ENCODE measurements at regions not wholly inside any gene's neighbourhood (a gene's known extent, or its start where the extent isn't known, plus 50 kb on each side); places are given as distances from the start of the nearest gene placed in this dataset.

DNA sequence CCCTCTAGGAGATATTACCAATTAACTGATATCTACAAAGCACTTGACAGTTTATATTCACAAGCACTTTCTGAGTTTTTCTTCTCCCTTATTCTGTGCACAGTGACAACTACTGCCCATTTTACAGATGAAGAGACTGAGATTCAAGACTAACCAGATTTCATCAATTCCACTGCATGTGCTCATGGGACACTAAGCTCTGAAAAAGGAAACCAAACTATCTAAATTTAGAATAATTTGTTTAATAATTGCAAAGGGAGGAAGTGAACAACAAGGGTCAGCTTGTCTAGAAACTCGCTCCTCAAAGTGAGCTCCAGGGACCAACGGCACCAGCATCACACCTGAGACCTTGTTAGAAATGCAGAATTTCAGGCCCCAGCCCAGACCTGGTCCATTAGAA lies 50.8 kb upstream of the MYLIP start:
- DNase-seq = no peak

DNA sequence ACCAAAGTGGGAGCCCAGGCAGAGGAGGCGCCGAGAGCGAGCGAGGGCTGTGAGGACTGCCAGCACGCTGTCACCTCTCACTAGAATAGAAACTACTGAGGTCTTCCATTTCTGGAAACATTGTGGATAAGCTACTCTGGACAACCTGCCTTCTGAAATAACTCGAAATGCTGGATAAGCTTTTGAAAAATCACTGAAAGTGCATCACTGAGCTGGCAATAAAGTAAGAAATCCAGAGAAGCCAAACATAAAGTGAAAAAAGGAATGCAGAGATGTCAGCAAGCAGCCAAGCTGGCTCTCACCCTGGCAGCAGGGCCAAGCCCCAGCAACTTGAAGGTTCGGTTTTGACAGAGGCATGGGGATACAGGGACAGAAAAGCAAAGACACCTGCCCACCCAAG lies 59.2 kb upstream of the MYLIP start:
- no peak for DNase-seq

DNA sequence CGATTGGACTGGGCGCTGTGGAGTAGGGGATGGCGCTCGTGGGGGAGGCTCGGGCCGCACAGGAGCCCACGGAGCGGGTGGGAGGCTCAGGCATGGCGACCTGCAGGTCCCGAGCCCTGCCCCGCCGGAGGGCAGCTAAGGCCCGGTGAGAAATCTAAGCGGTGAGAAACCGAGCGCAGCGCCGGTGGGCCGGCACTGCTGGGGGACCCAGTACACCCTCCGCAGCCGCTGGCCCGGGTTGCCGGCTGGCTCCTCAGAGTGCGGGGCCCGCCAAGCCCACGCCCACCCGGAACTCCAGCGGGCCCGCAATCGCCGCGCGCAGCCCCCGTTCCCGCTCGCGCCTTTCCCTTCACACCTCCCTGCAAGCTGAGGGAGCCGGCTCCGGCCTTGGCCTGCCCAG lies 59.7 kb upstream of the MYLIP start:
- DNase-seq = no peak

DNA sequence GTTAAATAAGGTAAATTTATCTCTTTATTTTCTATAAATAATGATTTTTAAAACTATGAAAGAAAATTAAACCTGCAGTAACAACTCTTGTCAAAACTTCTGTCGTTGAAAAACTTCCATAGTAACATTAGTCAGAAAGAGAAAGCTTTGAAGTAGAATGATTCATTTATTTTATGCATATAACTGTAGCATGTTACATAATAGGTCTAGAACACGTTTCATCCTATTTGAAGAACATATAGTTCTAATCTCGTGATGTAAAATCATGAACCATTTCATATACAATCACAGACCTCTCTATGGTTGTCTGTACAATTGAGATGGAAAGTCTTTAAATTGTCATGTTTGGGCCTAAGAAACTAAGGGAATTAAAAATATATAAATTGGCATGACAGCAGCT lies 61.3 kb upstream of the MYLIP start:
- no peak for DNase-seq

DNA sequence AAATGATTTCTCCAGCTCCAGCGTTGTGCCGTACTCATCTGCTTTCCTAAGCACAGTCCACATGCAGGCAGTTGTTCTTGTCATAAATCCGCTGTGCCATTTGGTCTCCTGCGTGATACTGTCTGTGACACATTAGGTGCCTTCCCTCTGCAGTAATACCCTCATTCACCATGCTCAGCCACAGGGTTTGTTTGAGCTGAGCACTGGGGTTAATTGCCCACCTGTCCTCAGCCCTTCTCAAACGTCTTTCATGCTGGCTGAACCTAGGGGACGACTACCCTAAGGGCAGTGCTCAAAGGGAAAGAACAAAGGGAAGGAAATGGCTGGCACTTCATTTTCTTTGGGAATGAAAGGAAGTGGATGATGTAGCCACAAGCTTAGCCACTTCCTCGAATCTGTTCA lies 64.2 kb upstream of the MYLIP start:
- DNase-seq = no peak

DNA sequence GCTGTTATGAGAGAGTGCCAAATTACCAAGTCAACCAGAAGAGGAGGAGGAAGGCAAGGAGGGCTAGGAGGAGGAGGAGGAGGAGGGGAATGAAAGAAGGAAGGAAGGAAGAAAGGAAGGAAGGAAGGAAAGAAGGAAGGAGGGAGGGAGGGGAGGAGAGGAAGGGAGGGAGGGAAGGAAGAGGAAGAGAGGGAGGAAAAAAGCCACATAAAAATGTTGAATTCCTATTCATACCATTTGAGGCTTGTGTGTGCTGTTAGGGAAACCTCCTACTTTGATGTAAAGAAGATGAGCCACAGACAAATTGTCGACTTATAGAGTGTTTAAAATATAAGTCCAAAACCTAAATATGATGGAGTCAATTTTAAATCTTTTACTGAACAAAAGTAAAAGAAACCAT lies 65.3 kb upstream of the MYLIP start:
- DNase-seq = no peak

DNA sequence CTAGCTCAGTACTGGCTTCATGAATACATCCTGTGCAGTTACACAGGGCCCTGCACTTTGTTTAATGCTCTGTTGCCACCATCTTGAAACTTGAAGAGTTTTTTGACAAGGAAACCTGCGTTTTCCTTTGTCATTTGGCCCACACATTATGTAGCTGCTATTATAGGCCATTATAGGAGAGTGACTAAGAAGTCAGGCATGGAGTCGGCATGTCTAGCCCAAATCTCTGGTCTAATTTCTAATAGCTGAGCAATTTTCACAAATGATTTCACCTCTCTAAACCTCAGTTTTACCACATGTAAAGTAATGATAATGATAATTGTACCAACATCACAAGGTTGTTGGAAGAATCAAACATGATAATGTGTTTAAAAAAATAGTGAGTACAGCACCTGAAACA lies 67.1 kb upstream of the MYLIP start:
- DNase-seq = no peak

DNA sequence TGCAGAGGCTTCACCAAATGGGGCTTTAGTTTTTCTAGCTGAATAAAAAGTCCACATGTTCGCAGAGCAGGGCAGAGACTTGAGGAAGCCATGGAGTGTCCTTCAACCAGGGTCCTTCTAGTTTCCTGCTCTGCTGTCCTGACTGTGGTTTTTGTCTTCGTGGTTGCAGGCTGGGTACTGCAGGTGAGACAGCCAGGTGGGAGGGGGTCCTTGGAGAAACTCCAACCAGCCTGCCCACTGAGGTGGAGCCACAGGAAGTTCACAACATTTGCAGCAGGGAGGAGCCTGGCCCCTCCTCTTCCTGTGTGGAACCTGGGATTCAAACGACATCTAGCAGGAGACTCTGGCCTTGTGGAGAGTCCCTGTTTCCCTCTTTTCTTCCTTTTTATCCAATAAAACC lies 68.8 kb upstream of the MYLIP start:
- no peak for DNase-seq

DNA sequence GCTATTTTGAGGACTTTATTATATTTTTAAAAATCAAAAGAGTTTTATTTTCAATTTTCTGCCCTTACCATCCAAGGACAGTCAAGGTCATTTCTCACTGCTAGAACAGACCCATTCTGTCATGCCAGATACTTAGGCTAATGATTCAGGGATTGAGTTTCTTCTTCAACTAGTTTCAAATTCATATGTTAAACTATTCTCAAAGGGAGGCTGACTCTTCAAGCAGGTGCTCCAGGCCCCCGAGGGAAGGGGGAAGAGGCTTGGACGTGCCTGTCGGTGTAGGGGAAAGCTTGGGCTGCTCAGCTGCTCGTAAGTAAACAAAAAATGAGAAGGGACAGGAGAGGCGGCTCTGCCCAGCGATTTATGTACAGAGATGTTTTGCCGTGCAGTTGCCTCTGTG lies 69.4 kb upstream of the MYLIP start:
- DNase-seq = no peak

DNA sequence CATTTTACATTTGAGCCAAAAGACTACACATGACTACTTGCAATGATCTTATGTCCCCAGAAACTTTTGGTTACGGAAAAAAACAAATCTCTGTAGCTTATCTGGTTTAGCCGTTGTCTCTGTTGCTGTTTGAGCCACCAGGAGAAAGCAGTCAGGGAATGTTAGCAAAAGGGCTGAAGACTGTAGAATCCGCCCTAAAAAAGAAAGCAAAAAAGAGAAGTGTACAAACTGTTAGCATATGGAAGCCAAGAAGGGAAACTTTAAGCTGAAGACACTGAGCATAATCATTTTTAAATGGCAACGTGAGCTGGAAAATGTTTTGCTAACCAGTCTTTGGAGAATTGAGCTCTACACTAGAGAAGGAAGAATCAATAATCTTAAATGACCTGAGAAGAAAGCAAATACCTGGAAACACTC lies 69.9 kb upstream of the MYLIP start:
- DNase-seq = no peak

DNA sequence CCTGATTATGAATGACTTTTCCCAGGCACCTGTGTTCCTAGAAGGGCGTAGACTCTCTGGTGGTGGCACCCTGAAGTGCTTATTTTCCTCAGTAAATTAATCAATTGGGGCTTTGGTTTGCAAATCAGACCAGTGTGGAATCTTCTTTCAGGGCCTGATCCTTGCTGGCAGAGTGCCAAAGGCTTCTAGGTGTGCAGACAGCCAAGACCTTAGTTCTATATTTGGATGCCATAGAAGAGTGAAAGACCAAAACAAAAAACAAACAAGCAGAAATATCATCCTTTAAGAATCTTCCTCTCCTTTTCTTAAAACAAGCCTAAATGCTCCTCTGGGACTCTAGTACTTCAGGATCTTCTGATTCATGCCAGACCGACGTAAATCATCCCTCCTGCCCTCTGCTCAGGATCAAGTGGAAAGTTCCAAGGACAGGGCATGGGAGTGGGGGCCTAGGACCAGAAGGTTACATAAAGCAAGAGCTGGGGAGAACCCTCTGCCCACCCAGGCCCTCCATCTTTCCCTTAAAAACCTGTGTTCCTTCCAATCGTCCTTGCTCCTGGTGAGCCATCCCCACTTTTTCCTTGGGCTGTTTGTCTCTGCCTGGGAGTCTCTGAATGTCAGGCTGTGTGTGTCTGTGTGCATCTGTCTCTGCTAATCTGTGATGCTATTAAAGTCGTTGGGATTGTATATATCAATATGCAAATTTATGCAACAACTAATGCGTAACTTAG lies 70.5 kb upstream of the MYLIP start:
- no peak for DNase-seq

DNA sequence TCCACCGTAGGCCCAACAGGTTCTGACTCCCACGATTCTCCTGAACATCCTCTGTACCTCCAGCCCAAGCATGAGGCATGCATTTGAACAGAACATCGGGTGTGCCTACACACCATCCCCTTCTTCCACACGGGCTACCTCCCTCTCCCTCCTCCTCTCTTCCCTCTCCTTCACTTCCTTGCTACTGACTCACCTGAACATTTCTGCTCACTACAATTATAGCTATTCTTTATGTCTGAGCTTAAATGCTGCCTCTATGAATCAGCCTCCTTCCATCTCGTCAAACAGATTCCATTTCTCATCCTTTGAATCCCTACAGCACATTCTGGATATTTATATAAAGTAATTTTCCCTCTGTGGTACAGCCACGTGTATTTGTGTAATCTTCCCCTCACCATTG lies 71.4 kb upstream of the MYLIP start:
- no peak for DNase-seq

DNA sequence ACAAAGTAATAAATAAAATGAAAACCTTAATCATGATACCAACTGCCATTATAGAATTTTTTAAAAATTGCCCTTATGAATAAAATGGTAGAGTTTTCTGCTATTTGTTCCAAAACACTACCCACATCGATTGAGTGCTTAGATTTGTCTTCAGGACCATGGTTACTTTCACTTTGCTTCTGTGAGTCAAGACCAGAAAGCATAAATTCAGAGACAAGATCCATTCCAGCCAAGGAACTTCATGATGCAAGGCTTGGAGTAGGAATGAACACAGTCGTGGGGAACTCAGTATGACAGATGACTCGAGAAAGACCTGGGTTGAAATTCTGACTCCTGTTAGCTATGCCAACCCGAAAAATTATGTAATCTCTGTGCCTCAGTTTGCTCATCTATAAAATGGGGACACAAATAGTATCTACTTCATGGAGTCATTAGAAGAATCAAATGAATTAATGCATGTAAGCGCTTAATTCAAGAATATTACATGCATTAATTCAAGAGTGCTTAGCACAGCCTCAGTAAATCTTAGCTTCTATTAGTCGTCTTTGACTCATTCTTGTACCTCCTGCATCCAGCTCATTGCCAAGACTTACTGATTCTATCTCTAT lies 72.5 kb upstream of the MYLIP start:
- DNase-seq = no peak

DNA sequence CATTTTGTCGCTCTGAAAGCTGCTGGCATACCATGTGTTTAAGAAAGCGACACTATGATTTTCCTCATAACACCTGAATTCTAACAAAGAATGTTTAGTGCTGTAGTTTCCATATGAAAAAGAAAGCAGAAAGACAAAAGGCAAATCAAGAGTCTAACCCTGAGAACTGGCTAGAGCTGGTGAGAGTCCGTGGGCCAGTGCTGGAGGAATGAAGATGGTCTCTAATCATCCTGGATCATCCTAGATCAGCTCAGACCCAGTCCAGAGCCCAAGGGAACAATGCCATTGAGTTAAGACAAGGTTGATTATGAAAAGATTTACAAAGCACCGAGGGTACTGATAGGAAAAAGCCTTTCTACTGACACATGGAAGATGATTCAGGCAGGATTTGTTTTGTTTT lies 73.0 kb upstream of the MYLIP start:
- DNase-seq = no peak

DNA sequence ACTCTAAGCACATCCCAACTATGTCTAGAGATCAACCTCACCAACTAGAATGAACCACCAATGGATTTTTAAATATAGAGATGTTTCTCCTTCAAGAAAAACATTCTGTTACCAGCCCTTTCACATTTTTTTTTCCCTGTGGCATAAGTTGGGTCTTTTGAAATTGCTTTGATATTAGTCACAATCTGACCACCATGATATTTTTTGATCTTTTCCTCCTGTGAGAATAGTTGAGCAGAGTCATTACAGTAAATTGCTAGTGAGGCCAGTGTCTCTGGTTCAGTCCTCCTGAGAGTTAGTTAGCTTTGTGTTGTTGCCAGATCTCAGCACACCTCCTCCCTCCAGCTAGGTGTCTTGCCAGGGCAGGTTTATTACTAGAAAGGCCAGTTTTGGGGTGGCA lies 79.7 kb upstream of the MYLIP start:
- DNase-seq = no peak

DNA sequence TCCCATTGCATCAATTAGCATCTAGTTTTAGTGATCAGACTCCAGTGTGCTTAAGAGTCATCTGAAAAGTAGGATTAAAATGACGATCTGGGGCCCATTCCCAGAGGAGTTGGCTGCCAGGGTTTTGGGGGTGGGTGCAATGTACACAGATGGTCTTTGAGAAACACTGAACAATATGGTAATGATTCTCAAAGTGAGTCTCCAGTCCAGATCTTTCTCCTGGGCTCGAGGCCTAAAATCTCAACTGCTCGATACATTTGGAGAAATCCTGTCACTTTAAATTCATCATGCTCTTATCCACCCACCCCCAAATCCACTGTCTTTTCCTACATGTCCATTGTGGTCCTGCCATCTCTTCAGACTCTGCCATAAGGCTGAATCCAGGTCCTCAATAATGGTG lies 80.7 kb upstream of the MYLIP start:
- DNase-seq = no peak

DNA sequence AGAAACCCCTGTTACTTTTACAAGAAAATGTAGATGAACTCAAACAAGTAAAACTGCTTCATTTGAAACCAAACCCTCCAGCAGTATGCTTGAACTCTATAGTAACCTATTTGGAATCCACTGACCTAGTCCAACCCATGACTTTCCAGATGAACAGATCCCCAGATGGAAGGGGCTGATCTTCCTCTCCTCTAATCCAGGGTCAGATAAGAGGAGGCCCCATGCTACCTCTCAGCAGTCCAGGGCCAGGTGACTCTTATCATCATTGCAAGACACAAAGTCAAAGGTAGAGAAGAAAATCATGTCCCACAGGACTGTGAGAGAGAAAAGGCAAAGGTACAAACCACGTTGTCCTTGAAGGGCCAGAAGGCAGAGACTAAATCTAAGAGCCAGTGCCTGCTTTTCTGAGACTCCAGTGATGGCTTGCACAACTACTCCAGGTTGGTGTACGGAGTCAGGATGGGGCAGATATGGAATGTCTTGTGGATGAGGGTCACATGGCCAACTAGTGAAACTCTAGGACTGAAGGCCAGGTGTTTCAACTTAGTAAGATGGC lies 81.4 kb upstream of the MYLIP start:
- no peak for DNase-seq

DNA sequence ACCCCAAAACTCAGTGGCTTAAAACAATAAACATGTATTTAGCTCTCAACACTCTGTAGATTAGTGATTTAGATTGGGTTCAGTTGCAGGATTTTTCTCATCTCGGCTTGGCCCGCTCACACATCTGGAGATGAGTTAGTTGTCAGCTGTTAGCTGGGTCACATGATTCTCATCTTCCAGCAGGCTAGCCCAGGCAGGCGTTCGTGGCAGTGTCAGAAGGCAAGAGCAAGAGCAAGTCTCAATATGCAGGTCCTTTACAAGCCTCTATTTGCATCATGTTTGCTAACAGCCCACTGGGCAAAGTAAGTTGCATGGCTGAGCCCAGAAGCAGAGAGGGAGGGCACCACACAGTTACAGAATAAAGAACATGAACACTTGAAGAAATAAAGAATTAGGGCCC lies 83.6 kb upstream of the MYLIP start:
- DNase-seq = no peak

DNA sequence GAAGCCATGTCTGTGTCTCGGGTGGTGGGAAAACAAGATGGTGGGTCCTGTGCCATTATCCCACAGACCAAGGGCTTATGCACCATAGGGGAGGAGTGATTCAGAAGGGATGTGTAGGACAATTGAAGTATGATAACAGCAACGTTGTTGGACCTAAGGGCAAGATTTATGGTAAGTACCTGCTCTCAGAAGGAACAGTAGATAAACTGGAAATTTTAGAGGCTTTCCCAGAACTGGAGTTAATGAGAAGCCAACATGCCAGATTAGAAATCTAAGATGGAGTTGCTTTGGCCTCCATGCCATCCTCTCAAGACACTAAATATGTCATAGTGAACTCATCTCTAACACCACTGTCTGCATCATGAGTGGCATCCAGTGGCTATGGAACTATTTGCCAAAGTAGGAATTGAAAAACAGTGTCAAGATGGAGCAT lies 84.7 kb upstream of the MYLIP start:
- no peak for DNase-seq

DNA sequence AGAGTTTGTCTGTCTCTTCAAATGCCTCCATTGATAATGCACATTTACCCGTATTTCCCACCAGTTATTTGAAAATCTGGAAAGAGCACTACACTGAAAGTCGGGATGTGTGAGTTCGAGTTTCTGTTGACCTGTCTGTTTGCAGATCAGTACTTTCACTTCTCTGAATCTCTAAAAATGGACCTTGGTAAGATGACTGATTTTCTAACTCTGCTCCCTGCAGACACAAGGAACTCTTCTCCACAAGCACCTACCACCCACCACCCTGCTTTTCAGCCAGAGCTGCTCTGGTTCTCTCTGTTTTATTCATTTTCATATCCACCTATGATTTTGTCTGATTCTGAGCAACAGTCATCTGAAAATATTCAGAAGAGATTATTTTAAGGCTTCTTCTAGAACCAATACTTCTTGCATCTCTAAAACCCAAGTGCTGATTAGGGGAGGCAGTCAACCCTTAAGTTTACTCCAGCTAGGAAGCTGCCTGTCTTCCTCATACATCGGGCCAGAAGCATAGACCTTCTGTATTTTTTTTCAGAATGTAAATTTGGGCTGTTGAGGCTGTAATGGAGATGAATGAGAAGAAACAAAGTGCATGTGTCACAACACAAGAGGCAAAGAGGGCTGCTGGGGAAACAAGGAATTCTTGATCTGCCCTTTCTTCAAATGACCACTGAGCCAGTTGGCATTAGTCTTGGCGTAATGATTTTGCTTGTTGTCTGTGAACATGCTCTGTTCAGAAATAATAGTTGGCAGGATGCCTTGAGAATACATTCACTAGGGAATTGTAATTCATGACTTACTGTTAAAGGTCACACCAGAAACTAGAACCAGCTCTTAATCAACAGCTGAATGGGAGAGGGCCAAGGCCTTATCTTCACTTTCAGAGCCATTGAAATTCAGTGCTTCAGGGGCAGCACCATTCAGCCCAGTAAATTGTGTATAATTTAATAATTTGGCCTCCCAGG lies 85.4 kb upstream of the MYLIP start:
- DNase-seq = peak; percentile 1

DNA sequence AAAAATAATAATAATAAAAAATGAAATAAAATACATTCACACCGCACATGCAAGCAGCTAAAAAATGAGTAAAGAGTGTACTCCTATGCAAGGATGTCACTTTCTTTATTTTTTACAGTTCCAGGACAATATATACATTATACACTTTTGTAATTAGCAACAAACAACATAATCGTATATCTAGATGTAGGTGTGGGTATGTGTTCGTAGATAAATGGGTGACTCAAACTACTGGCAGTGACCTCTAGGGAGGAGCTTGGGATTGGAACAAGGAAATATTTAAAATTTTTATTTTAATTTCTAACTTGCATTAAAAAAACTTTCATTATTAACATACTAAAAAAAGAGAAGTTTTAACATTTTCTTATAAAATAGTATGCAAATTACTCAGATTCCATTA lies 86.1 kb upstream of the MYLIP start:
- no peak for DNase-seq

DNA sequence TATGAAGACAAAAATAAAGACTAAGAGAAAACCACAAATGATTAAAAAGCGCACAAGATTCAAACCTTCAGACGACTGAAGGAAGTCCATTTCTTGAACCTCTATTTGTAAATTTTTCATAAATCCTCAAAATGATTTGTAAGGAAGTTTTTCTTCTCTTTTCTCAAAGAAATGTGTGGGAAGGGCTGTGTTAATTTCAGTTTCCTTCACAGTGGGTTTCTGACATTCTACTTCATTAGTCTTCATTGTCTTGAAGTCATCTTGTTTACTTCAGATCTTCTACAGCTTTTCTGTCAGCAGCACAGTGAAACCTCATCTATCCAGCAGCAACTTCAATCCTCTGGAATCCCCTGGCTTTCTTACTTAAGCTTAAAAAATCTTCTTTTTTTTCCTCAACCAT lies 87.6 kb upstream of the MYLIP start:
- DNase-seq = no peak

DNA sequence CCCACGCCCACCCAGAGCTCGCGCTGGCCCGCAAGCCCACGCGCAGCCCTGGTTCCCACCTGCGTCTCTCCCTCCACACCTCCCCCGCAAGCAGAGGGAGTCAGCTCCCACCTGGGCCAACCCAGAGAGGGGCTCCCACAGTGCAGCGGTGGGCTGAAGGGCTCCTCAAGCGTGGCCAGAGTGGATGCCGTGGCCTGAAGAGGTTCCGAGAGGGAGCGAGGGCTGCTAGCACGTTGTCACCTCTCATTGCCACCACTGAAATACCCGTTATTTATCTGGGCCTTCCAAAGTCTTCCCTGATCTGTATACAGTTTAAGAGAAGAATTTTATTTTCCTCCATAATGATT lies 88.3 kb upstream of the MYLIP start:
- DNase-seq = no peak
